HG03045 (cell line): ENCODE measurements at regions not wholly inside any gene's neighbourhood (a gene's known extent, or its start where the extent isn't known, plus 50 kb on each side); places are given as distances from the start of the nearest gene placed in this dataset.
"Not testable (repeated sequence)": the region's sequence is repeated elsewhere in the genome, so short reads cannot be mapped to it uniquely, and the experiment has no call there.

ENCODE experiments used
- ATAC-seq: cut with Tn5 transposase; IDR thresholded peaks from one replicate; pipeline ENCODE4 v1.9.1; 2021; ENCODE audit warnings: mild to moderate bottlenecking, moderate library complexity; ENCODE audit not compliant: unreplicated experiment

GRCh38 chr13:109336730-109337129 is 449.7 kb downstream of the IRS2 start:
- no peak for ATAC-seq

- ATAC-seq: no peak
Observed at GRCh38 chr13:109333893-109334651, 452.3 kb downstream of the IRS2 start.

- no peak for ATAC-seq
Observed at GRCh38 chr13:109332506-109333499, 453.6 kb downstream of the IRS2 start.

- no peak for ATAC-seq
Observed at GRCh38 chr13:109331898-109332297, 454.5 kb downstream of the IRS2 start.

- no peak for ATAC-seq
Observed at GRCh38 chr13:109331011-109331433, 455.4 kb downstream of the IRS2 start.

GRCh38 chr13:109330123-109330522 is 456.3 kb downstream of the IRS2 start:
- ATAC-seq: no peak

GRCh38 chr13:109329175-109329574 is 457.2 kb downstream of the IRS2 start:
- ATAC-seq: no peak

GRCh38 chr13:109326601-109327000 is 459.8 kb downstream of the IRS2 start:
- ATAC-seq: no peak

GRCh38 chr13:109323338-109323737 is 463.0 kb downstream of the IRS2 start:
- ATAC-seq: no peak

GRCh38 chr13:109318945-109319590 is 467.3 kb downstream of the IRS2 start:
- no peak for ATAC-seq

GRCh38 chr13:109315481-109315880 is 470.9 kb downstream of the IRS2 start:
- ATAC-seq: no peak

GRCh38 chr13:109314101-109314500 is 472.3 kb downstream of the IRS2 start:
- no peak for ATAC-seq

GRCh38 chr13:109312399-109312798 is 474.0 kb downstream of the IRS2 start:
- no peak for ATAC-seq

- not testable (repeated sequence) for ATAC-seq
Observed at GRCh38 chr13:109311431-109311976, 474.9 kb downstream of the IRS2 start.

GRCh38 chr13:109309625-109310363 is 476.6 kb downstream of the IRS2 start:
- no peak for ATAC-seq

- no peak for ATAC-seq
Observed at GRCh38 chr13:109307027-109307426, 479.4 kb downstream of the IRS2 start.

GRCh38 chr13:109301726-109302125 is 484.7 kb downstream of the IRS2 start:
- no peak for ATAC-seq

GRCh38 chr13:109301276-109301675 is 485.1 kb downstream of the IRS2 start:
- ATAC-seq: no peak

- ATAC-seq: no peak
Observed at GRCh38 chr13:109297628-109298027, 488.8 kb downstream of the IRS2 start.

GRCh38 chr13:109293166-109293565 is 493.2 kb downstream of the IRS2 start:
- no peak for ATAC-seq
